Activated naive CD8-positive, alpha-beta T cell treated with anti-CD3 and anti-CD28 coated beads, Interleukin-2, amount 10 ng/mL, durations not matched to agents 7 days and 5 days (primary cell): ENCODE measurements at regions not wholly inside any gene's neighbourhood (a gene's known extent, or its start where the extent isn't known, plus 50 kb on each side); places are given as distances from the start of the nearest gene placed in this dataset.

Experiments used
- ATAC-seq: fragments of 150-1000 bp; cut with Tn5 transposase; one replicate; pipeline ENCODE4 v1.10.0; 2021; ENCODE audit warnings: low read depth, moderate library complexity
- POLR2A ChIA-PET: fragments of 350-600 bp; sonication (Branson Sonifier 250); formaldehyde crosslinking; loops from one replicate; lab custom pipeline; 2021; ENCODE audit warnings: antibody characterized with exemption; lab: Charles Lee
- DNase-seq: peaks from one replicate; pipeline ENCODE4 v3.0.0; 2021
- H3K27ac Mint-ChIP-seq: one replicate; pipeline ENCODE4 v1.8.0; 2022; ENCODE audit warnings: mild to moderate bottlenecking, mixed read lengths
- H3K27me3 Mint-ChIP-seq: one replicate; pipeline ENCODE4 v1.8.0; 2022; ENCODE audit warnings: mild to moderate bottlenecking, moderate library complexity, mixed read lengths
- H3K36me3 Mint-ChIP-seq: one replicate; pipeline ENCODE4 v1.8.0; 2021; ENCODE audit warnings: mild to moderate bottlenecking, mixed read lengths
- H3K4me1 Mint-ChIP-seq: one replicate; pipeline ENCODE4 v1.8.0; 2021; ENCODE audit warnings: mixed read lengths
- H3K4me3 Mint-ChIP-seq: one replicate; pipeline ENCODE4 v1.8.0; 2022; ENCODE audit warnings: mild to moderate bottlenecking, moderate library complexity, mixed read lengths
- H3K9me3 Mint-ChIP-seq: one replicate; pipeline ENCODE4 v1.8.0; 2021; ENCODE audit warnings: mixed read lengths

GRCh38 chr11:109236696-109237095 is 185.3 kb upstream of the C11orf87 start:
- no peak overlapping the region for H3K4me3 Mint-ChIP-seq
- no peaks in the 10 kb centered on the region for H3K36me3 Mint-ChIP-seq
- ATAC-seq = no peak
- no peaks in the 10 kb centered on the region for H3K27me3 Mint-ChIP-seq
- POLR2A ChIA-PET = no interaction called here
- no peak overlapping the region for H3K27ac Mint-ChIP-seq
- H3K4me1 Mint-ChIP-seq = no peaks in the 10 kb centered on the region
- no peaks in the 10 kb centered on the region for H3K9me3 Mint-ChIP-seq
- no peak for DNase-seq

DNA sequence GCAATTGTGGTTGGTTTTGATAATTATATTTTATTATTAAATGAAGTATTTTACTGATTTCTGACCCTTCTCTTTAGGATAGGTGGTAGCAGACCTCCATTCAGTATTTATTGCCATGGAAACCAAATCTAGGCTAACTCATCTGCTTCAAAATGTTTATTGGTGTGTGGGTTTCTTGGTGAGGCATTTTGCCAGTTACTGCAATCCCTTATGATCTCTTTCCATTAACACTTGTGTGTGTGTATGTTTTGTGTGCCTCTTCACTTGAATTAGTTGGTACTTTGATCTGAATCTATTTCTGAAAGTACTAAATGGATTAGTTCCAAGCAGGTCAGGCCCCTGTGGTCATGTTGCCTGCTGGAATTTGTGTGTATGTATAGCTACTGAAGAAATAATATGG is 184.4 kb upstream of the C11orf87 start:
- POLR2A ChIA-PET = no interaction called here
- ATAC-seq (no peak), DNase-seq (no peak)
- Mint-ChIP-seq H3K4me1 (no peaks in the 10 kb centered on the region), H3K27me3 (no peaks in the 10 kb centered on the region), H3K36me3 (no peaks in the 10 kb centered on the region), H3K9me3 (no peaks in the 10 kb centered on the region), H3K27ac (no peak overlapping the region), H3K4me3 (no peak overlapping the region)

GRCh38 chr11:109241988-109242536 is 179.9 kb upstream of the C11orf87 start:
- H3K4me1 Mint-ChIP-seq = no peaks in the 10 kb centered on the region
- POLR2A ChIA-PET = no interaction called here
- no peaks in the 10 kb centered on the region for H3K36me3 Mint-ChIP-seq
- no peaks in the 10 kb centered on the region for H3K27me3 Mint-ChIP-seq
- no peaks in the 10 kb centered on the region for H3K9me3 Mint-ChIP-seq
- no peak overlapping the region for H3K4me3 Mint-ChIP-seq
- H3K27ac Mint-ChIP-seq = no peak overlapping the region
- no peak for DNase-seq
- no peak for ATAC-seq

- Mint-ChIP-seq H3K27me3 (no peaks in the 10 kb centered on the region), H3K4me3 (no peak overlapping the region)
- ATAC-seq = no peak
Measured at GRCh38 chr11:109247071-109247470, 174.9 kb upstream of the C11orf87 start.

DNA sequence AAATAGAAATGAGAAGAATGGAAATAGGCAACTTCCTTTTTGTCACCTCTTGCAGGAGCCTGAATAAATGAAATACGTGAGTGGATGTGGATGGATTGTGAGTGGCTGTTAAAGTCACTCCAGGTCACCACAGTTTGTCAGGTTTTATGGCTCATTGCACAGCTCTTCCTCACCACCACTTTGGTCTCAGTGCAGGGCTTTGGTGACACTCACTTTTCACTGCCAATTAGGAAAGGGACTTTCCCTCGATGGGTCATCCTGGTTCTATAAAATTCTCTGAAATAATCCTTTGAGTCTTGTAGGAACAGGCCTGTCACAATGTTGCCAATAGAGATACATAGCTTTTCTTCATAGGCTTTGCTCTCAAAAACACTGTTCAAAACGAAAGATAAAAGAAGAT is 172.4 kb upstream of the C11orf87 start:
- Mint-ChIP-seq H3K27me3 (no peaks in the 10 kb centered on the region), H3K27ac (no peak overlapping the region), H3K36me3 (no peaks in the 10 kb centered on the region), H3K9me3 (no peaks in the 10 kb centered on the region), H3K4me1 (no peaks in the 10 kb centered on the region), H3K4me3 (no peak overlapping the region)
- POLR2A ChIA-PET = no interaction called here
- ATAC-seq (no peak), DNase-seq (no peak)

More at GRCh38 chr11:109247071-109247470, 174.9 kb upstream of the C11orf87 start:
- no peak for DNase-seq
- Mint-ChIP-seq H3K36me3 (no peaks in the 10 kb centered on the region), H3K27ac (no peak overlapping the region), H3K4me1 (no peaks in the 10 kb centered on the region), H3K9me3 (no peaks in the 10 kb centered on the region)
- POLR2A ChIA-PET = no interaction called here

- Mint-ChIP-seq H3K4me1 (no peaks in the 10 kb centered on the region), H3K4me3 (no peak overlapping the region), H3K27ac (no peak overlapping the region), H3K27me3 (no peaks in the 10 kb centered on the region), H3K9me3 (no peaks in the 10 kb centered on the region), H3K36me3 (no peaks in the 10 kb centered on the region)
- ATAC-seq (no peak), DNase-seq (no peak)
- POLR2A ChIA-PET = no interaction called here
Measured at GRCh38 chr11:109251230-109251629, 170.8 kb upstream of the C11orf87 start.

- POLR2A ChIA-PET = no interaction called here
- H3K4me3 Mint-ChIP-seq = no peak overlapping the region
- H3K27me3 Mint-ChIP-seq = no peaks in the 10 kb centered on the region
- H3K4me1 Mint-ChIP-seq = no peaks in the 10 kb centered on the region
- no peaks in the 10 kb centered on the region for H3K36me3 Mint-ChIP-seq
- DNase-seq = no peak
- H3K27ac Mint-ChIP-seq = no peak overlapping the region
- peaks cover 13% of the 10 kb centered on the region for H3K9me3 Mint-ChIP-seq
- no peak for ATAC-seq
Measured at GRCh38 chr11:109264128-109264527, 157.9 kb upstream of the C11orf87 start.

DNA sequence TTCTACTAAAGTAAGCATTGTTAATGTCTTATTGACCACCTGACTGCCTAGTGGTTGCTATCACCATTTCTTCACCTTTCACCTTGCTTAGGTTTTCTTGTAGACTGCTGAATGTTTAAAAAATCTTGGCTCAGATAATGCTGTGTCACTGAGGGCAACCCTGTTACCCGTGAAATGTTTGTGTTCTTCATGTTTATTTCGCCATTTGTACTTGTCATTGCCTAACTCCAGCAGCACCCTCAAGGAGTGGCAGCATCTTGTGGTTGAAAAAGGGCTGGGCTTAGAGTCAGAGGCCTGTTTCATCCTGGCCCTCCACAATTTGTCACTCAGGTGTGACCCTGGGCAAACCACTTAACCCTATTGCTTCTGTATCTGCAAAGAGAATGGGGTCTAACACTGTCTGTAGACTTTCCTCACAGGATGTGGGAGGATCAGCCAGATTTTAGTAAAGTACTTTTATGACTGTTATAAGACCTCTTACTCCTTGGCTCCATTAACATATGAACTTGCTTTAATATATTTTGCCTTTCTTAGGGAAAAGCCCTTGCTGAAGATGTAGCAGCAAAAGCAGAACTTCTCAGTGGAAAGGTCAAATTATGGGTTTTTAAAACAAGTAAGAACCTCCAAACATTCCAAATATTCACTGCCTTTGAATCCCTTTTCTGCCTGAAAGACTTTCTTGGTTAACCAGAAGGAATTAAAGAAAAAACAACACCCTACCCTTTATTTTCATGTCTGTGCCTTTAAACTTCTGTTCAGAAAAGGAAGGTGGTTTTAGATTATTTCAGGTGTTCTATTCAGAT is 154.5 kb upstream of the C11orf87 start:
- H3K36me3 Mint-ChIP-seq = no peaks in the 10 kb centered on the region
- H3K4me1 Mint-ChIP-seq = no peaks in the 10 kb centered on the region
- H3K9me3 Mint-ChIP-seq = peaks cover 13% of the 10 kb centered on the region
- no peak for ATAC-seq
- POLR2A ChIA-PET = no interaction called here
- no peak for DNase-seq
- no peak overlapping the region for H3K4me3 Mint-ChIP-seq
- no peaks in the 10 kb centered on the region for H3K27me3 Mint-ChIP-seq
- H3K27ac Mint-ChIP-seq = no peak overlapping the region

DNA sequence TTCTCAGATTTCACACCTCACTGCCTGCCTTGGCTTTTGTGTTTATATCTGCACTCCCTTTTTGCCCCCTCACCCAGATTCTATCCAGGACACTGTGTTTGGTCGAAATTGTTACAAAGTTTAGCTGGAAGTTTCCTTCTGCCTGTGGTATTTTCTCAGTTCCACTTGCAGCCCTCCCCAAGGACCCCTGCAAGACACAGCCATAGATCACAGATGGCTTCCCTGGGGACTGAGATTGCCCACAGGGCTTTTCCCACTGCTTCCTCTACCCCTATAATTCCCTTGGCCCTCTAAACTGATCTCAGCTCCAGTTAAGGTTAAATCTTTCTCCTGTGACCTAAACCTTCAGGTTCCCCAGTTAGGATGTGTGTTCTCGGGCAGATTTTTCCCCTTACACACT is 146.1 kb upstream of the C11orf87 start:
- no peak for ATAC-seq
- no peaks in the 10 kb centered on the region for H3K9me3 Mint-ChIP-seq

GRCh38 chr11:109285465-109285864 is 136.5 kb upstream of the C11orf87 start:
- no peak for ATAC-seq
- Mint-ChIP-seq H3K36me3 (no peaks in the 10 kb centered on the region), H3K27me3 (no peaks in the 10 kb centered on the region), H3K27ac (no peak overlapping the region), H3K4me1 (no peaks in the 10 kb centered on the region), H3K9me3 (no peaks in the 10 kb centered on the region), H3K4me3 (no peak overlapping the region)
- POLR2A ChIA-PET = no interaction called here
- no peak for DNase-seq

More for the DNA sequence above, 146.1 kb upstream of the C11orf87 start:
- POLR2A ChIA-PET = no interaction called here
- H3K4me1 Mint-ChIP-seq = peaks cover 2% of the 10 kb centered on the region
- no peaks in the 10 kb centered on the region for H3K27me3 Mint-ChIP-seq
- DNase-seq = no peak
- H3K27ac Mint-ChIP-seq = no peak overlapping the region
- H3K36me3 Mint-ChIP-seq = no peaks in the 10 kb centered on the region
- no peak overlapping the region for H3K4me3 Mint-ChIP-seq

DNA sequence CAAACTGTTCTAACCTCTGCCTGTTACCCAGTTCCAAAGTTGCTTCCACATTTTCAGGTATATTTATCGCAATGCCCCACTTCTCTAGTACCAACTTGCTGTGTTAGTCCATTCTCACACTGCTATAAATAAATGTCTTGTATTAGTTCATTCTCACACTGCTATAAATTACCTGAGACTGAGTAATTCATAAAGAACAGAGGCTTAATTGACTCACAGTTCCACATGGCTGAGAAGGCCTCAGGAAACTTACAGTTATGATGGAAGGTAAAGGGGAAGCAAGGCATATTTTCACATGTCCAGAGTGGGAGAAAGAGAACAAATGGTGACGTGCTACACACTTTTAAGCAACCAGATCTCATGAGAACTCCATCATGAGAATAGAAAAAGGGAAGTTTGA is 130.4 kb upstream of the C11orf87 start:
- H3K27ac Mint-ChIP-seq = no peak overlapping the region
- no peaks in the 10 kb centered on the region for H3K27me3 Mint-ChIP-seq
- no peaks in the 10 kb centered on the region for H3K36me3 Mint-ChIP-seq
- DNase-seq = no peak
- POLR2A ChIA-PET = no interaction called here
- no peak overlapping the region for H3K4me3 Mint-ChIP-seq
- H3K4me1 Mint-ChIP-seq = no peaks in the 10 kb centered on the region
- no peak for ATAC-seq
- H3K9me3 Mint-ChIP-seq = no peaks in the 10 kb centered on the region

GRCh38 chr11:109298865-109299264 is 123.1 kb upstream of the C11orf87 start:
- ATAC-seq = no peak
- no peaks in the 10 kb centered on the region for H3K27me3 Mint-ChIP-seq

DNA sequence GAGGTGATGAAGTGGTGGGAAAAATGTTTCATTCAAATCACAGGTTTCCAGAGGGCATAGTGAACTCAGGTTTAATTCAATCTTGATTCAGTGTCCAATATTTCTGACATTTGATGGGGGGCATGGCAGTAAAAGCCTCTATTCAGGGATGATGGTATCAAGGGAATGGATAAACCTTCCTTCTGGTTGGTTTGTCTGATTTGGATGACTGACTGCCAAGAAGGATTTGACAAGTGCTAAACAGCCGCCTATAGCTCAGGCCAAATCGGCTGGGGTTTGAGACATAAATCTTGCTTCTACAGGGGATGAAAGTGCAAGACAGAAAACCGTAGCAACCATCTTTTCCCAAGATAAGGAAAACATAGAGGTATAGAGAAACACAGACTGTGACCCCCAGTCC is 121.8 kb upstream of the C11orf87 start:
- no peaks in the 10 kb centered on the region for H3K27me3 Mint-ChIP-seq
- no peak for DNase-seq
- H3K9me3 Mint-ChIP-seq = no peaks in the 10 kb centered on the region
- no peak overlapping the region for H3K27ac Mint-ChIP-seq
- no peaks in the 10 kb centered on the region for H3K36me3 Mint-ChIP-seq
- no peak overlapping the region for H3K4me3 Mint-ChIP-seq
- no peaks in the 10 kb centered on the region for H3K4me1 Mint-ChIP-seq
- no peak for ATAC-seq
- POLR2A ChIA-PET = no interaction called here

More at GRCh38 chr11:109298865-109299264, 123.1 kb upstream of the C11orf87 start:
- Mint-ChIP-seq H3K4me1 (no peaks in the 10 kb centered on the region), H3K27ac (no peak overlapping the region), H3K4me3 (no peak overlapping the region), H3K36me3 (no peaks in the 10 kb centered on the region), H3K9me3 (no peaks in the 10 kb centered on the region)
- no peak for DNase-seq
- POLR2A ChIA-PET = no interaction called here

- H3K4me1 Mint-ChIP-seq = no peaks in the 10 kb centered on the region
- H3K36me3 Mint-ChIP-seq = no peaks in the 10 kb centered on the region
- H3K4me3 Mint-ChIP-seq = no peak overlapping the region
- no peaks in the 10 kb centered on the region for H3K27me3 Mint-ChIP-seq
- ATAC-seq (no peak), DNase-seq (no peak)
- no peaks in the 10 kb centered on the region for H3K9me3 Mint-ChIP-seq
- H3K27ac Mint-ChIP-seq = no peak overlapping the region
- POLR2A ChIA-PET = no interaction called here
Measured at GRCh38 chr11:109302591-109303334, 119.2 kb upstream of the C11orf87 start.
